Fibroblast of gingiva (primary cell): ENCODE measurements at regions not wholly inside any gene's neighbourhood (a gene's known extent, or its start where the extent isn't known, plus 50 kb on each side); places are given as distances from the start of the nearest gene placed in this dataset.

ENCODE experiments used
- DNase-seq: peaks from one replicate; pipeline ENCODE4 v3.0.0-alpha.2; 2011; ENCODE audit warnings: low read depth

DNA sequence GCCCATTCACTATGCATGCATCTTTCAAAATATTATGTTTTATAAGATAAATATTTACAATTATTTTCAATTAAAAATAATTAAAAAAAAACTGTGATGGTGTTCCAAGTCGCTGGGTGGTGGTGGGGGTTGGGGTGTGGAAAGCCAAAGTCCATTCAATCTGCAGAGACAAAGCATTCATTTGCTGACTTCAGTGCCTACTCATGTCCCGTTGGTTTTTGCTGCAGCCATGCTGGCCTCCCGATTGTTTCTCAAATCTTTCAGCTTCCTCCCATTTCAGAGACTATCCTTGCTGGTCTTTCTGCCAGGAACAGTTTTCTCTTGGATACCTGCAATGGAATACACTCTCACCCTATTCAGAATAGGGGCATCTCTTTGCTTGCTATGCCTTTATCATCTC, 331.5 kb upstream of the NOVA1 start:
- no peak for DNase-seq

DNA sequence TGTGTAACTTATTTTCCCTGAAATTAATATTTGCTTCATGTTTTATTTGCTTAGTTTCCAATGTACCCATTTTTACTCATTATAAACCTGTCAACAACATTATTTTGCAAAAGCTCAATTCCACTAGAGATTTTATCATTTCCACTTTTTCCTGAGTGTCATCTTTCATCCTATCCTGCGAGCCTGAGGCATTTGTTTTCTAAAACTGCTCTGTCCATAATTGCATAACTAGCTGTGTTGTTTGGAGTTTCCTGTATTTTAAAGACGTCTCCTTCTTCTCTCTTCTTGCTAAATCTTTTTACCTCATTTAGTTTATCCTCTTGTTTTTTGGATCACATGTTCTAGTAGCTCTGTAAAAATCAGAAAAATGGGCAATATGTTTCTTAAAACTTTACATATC, 332.7 kb upstream of the NOVA1 start:
- DNase-seq, result no peak

DNA sequence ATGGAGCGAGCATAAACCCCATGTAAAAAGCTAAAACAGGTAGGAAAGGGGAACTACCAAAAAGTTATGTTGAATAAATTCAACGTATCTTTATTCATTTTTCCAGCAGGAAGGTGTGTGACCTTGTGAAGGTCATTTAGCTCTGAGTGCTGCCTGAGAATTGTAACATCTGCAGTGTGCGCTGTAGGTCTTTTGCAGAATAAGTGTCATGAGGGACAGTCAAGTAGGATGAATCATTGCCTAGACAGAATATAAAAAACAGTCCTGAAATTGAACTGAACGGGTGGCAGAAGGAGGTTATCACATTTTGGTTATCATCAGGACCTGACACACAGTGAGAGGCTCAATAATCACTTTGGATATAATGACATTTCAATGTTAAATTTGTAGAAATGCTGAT, 334.8 kb upstream of the NOVA1 start:
- DNase-seq, result no peak

DNA sequence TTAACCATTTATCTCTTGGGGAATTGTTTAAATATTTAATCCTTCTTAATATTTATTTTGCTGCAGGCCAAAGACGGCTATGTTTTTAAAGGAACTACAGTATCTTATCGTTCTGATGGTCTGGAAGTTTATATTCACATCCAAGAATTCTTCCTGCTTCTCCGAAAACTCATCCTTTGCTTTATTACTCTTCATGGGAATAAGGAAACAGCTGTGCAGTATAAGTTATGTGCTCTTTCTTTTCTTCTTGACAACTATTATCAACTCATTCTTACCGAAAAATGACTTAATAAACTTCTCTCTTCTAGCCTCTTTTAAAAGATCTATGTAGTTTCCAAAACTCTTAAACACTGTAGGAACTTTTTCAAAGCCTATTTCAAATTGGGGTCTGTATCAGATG, 335.6 kb upstream of the NOVA1 start:
- no peak for DNase-seq

- DNase-seq, result no peak
Observed at GRCh38 chr14:26934151-26934550, 336.3 kb upstream of the NOVA1 start.

DNA sequence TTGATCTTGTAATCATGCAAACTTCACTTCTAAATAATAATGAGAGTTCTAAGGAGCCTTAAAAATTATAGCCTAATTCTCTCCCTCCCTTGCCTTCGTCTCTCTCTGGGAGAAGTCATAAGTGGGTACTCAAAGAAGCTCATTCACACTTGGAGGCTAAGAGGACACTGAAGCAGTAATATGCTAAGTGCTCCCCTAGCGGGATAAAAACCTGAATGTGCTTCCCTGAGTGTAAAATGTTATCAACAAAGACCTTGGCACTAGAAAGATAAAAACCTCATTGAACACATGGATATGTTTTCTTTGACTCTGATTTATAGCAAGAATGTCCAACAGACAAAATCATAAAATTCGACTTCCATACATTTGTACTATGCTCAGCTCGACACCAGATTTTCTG, 337.9 kb upstream of the NOVA1 start:
- no peak for DNase-seq

- no peak for DNase-seq
Observed at GRCh38 chr14:26938054-26938453, 340.2 kb upstream of the NOVA1 start.

DNA sequence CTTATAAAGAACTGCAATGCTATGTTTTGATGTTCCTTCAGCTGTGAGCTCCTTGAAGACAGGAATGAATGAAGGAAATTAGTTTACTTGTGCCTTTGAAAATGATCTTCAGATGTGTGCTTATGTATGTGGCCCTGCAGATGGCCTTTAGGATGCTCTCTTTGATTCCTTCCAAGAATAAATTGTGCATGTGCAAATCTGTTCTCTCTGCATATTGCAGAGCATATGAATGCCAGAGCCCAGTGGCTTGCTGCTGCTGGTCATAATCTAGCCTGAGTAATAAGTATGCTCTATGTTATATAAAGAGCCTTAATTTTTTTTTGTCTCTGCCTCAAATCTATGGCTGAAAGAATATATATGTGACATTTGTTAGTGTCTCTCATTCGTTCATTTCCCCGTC, 341.9 kb upstream of the NOVA1 start:
- no peak for DNase-seq

DNA sequence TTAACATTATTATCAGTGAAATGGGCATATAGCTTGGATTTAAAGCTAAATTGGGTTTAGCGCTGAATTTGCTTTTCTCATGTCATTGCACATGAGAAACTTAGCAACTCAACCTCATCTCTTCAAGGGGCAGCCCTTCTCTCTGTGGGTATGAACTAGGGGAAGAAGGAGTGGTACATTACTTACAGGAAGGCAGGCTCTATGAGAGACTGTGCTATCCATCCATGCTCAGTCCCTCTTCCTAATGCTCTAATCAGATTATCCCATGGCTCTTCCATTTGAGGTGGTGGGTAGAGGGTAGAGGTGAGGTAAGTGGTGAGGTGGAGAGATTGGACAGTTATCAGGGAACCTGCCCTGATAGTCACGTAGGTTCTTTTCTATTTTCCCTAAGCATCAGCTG, 343.7 kb upstream of the NOVA1 start:
- DNase-seq, result no peak

GRCh38 chr14:26947265-26947664, 349.4 kb upstream of the NOVA1 start:
- DNase-seq, result no peak

- no peak for DNase-seq
Observed at GRCh38 chr14:26959437-26959836, 361.6 kb upstream of the NOVA1 start.

- DNase-seq, result no peak
Observed at GRCh38 chr14:26959972-26960660, 362.3 kb upstream of the NOVA1 start.

DNA sequence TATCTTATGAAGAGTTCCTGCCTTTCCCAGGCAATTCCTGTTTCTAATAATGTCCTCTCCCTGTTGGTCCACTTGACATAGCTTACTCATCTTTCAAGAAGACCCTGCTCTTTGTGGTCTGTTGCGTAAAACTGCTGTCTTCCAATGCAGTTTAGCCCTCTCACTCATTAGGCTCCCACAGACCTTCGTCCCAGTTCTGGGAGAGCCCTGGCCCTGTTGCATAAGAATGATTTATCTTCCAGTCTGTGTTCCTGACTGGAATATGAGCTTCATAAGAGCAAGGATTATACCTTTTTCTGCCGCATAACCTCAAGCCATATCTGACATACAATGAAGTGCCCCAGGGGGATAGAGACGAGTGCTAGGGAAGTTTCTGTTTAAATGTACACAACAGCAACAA, 365.9 kb upstream of the NOVA1 start:
- DNase-seq, result peak; percentile 57

- no peak for DNase-seq
Observed at GRCh38 chr14:26965490-26965889, 367.7 kb upstream of the NOVA1 start.

- no peak for DNase-seq
Observed at GRCh38 chr14:26966908-26967307, 369.1 kb upstream of the NOVA1 start.

GRCh38 chr14:26974965-26975364, 377.1 kb upstream of the NOVA1 start:
- no peak for DNase-seq

GRCh38 chr14:26982071-26982470, 384.2 kb upstream of the NOVA1 start:
- no peak for DNase-seq

- DNase-seq, result peak; percentile 52
Observed at GRCh38 chr14:26984311-26985177, 386.7 kb upstream of the NOVA1 start.

DNA sequence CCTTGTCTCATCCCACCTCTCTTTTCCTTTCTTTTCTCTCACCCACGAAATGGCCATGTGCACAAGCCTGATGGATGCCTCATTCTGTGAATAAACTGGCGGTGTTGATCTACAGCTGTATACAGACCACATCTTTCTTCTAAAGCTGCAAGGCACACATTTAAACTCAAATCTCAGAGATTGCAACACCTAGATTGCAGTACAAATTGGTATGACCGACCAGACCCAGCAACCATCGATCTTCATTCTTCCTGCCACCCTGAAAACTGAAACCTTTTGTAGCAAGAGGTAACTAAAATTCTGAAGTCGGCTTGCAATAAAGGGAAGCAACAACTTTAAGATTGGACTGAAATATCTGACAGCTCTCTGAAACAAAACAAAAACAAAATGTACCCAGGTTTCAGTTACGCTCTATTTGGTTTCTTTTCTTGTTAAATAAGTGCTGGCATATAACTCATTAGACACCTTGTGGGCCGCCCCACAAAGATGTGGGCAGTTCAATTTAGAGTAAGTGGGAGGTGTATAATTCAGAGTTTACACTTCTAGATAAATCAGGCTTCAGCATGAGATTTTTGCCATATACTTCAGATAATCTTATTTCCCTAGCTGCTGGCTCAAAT, 390.0 kb upstream of the NOVA1 start:
- no peak for DNase-seq

- DNase-seq, result no peak
Observed at GRCh38 chr14:26990946-26991345, 393.1 kb upstream of the NOVA1 start.

- DNase-seq, result no peak
Observed at GRCh38 chr14:26992403-26993115, 394.7 kb upstream of the NOVA1 start.

DNA sequence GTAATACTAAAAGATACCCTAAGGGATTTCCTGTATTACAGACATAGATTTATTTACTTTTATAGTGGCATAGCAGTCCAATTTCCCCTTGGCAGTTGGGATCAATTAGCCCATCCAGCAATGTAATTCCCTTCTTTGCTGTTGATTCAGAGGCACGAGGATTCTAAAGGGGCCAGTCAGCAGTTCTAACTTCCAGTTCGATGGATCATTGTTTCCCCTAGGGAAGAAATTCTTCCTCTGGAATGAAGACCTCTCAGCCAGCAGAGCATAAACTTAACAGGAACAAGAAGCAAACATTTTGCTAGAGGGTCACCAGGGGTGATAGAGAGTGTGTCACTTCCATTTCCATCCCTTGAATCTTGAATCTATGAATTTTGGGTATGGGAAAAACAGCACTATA, 395.7 kb upstream of the NOVA1 start:
- peak; percentile 29 for DNase-seq

GRCh38 chr14:26995301-26995700, 397.5 kb upstream of the NOVA1 start:
- DNase-seq, result peak; percentile 1
